NCI-H2196 (cell line): ENCODE measurements at regions not wholly inside any gene's neighbourhood (a gene's known extent, or its start where the extent isn't known, plus 50 kb on each side); places are given as distances from the start of the nearest gene placed in this dataset.

Source experiments
- DNase-seq: peaks from one replicate; lab custom pipeline; 2025; ENCODE audit not compliant: unreplicated experiment; lab: John Stamatoyannopoulos, UW

DNA sequence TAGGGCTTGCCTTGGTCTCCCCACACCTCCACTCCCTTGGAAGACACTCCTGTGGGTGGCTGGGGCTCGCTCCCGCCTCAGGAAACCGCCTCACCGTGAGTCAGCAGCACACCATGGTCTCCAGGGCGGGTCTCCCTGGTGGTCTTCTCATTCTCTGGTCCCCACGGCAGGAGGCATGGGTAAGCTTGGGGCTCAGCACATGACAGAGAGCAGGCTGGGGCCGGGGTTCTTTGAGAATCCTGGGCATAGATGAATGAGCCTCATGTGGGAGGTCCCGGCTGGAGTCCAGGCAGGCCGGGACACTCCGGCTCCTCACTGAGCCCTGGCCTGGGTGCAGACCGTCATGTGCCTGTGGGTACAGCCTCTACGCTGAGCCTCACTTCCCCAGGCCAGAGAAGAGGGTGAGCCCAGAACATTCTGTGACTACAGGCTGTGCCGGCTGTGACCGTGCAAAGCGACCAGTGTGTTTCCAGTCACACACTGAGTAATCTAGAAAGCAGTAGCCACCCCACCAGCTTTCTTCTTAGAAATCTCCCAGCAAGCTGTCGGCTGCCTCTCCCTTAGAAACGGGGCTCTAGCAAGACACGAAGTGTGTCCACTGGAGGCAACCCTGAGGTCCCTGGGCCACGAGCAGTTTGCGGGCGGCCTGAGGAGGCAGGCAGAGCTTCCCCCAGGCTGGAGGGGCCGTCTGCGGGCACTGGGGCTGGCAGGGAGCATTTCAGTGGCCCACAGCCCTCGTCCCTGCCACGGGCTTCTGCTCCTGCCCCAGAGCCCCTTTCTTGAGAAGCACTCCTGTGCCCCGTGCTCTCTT lies 93.1 kb downstream of the RHOB start:
- no peak for DNase-seq

DNA sequence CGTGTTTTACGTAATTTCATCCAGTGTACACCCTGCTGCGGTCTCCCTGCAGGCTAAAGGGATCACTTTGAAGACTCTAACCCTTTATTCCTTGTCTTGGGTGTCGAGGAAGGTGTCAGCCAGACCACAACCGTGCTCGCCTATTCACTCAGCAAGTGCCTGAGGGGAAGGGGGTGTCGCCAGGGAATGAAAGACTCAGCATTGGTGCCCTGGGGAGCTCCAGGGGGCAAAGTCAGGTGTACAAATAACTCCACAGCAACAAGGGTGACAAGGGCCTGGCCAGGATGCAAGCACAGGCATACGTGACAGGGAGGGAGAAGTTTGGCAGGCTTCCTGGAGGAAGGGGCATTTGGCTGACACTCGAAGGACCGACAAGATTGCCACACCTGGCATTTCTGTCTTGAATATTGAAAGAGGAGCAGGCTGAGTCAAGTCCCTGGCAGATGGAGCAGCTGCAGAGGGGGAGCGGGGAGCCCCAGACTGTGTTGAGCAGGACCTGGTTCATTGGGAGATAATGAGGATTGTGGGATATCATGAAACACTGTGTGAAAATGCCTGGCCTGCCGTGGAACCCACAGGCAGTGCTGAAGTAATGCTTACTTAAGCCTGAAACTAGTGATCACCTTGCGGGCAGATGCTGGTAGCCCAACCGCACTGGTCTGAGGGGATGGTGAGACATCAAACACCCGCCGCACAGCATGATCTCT lies 93.9 kb downstream of the RHOB start:
- no peak for DNase-seq

DNA sequence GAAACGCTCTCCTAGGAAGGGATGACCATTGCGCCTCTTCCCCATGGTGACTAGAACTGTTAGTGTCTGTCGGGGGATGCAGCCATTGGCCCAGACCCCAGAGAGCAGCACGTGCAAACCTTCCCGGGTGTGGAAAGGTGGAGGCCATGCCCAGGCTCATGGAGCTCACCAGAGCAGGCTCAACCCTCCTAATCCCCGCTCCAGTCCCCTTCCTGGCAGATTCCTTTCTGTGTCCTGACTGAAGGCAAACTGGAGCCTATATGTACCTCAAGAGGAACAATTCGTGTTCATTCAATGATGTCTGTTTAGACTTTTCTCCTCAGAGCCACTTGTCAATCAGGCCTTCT lies 94.4 kb downstream of the RHOB start:
- DNase-seq, result no peak

DNA sequence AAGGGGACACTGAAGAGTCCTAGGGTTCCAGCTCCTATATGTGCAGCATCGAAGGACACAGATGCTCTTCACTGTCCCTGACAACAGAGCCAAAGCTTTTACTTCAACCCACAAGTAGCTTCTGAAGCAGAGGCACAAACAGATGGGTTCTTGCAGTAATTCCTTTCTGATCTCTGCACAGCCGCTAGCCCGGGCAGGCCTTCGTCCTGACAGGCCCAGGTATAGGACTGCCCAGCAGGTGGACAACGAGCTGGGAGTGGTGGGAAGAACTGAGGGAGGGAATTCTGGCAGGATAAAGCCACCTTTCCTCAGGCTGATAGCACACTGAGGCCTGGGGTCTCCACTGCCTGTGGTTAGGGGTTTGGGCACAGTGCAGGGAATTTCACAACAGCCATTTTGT lies 94.8 kb downstream of the RHOB start:
- no peak for DNase-seq

DNA sequence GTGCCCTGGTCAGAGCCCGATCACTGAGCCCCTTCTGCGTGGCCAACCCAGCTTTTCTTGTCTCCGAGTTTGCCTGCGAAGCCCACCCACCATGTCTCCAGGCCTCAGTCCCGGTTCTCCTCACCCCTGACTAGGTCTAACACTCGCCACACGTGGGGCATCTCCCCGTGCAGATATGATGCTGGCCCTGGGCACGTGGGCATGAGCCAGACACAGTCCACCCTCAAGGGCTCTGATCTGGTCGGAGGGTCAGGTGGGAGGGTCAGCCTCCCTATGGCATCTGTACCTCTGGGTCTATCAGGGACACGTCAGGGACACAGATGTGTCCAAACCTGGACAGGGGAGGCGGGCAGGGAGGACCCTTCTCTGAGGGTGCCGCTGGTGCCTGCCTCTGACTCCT lies 95.4 kb downstream of the RHOB start:
- no peak for DNase-seq

DNA sequence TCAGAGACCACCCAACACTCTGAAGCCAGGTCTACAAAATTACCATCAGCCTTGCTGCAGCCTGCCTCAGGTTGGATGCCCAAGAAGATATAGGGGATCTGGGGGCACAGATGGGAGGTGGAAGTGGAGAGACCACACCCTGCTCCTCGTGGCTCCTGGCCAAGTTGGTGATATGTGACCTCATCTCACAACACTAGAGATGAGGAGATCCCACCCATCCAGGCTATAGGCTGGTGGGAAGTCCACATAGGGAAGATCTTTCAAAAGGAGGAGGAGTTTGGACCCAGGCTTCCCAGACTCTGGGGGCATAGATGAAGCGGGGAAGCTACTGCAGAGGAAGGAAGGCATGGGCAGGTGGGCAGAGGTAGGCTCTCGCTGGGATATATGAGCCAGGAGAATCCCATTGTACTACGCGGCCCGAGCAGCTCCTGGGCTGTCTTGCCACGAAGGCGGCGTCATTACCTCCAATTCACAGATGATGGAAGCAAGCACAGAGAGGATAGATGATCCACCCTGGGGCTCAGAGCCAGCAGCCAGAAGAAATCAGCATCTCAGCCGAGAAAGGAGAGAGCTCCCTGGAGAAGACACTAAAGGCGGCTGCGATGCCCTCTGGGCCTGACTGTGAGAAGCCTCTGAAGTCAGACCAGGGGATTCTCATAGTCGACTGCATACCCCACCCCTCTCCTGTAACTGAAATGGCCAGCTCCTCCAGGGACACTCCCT lies 96.0 kb downstream of the RHOB start:
- no peak for DNase-seq

DNA sequence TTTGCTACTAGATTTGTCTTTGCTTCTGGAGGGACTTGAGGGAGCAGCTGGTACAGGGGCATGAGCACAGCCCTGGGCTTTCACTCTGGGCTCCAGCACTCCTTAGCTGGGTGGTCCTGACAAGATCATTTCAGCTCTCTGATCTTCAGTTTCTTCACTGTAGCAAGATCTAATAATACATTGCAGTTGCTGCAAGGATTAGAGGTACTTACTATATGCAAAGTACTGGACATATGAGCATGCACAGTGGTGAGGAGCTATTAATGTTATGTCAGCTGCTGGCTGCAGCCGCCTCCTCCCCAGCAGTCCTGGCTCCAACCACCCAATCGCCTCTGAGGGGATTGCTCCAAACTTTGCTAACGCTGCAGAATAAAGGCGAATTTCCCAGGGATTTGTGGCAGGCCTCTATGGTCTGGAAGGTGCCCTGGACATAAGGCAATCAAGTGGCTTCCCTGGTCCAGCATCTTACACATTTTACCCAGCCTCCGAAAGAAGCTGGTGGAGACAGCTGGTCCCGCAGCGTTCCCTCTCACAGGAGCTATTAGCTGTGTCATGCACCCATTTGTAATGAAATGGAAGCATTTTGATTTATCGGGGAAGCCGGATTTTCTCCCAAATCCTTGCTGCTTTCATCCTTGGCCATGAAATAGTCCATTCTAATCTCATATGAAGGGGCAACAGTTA lies 96.7 kb downstream of the RHOB start:
- no peak for DNase-seq

DNA sequence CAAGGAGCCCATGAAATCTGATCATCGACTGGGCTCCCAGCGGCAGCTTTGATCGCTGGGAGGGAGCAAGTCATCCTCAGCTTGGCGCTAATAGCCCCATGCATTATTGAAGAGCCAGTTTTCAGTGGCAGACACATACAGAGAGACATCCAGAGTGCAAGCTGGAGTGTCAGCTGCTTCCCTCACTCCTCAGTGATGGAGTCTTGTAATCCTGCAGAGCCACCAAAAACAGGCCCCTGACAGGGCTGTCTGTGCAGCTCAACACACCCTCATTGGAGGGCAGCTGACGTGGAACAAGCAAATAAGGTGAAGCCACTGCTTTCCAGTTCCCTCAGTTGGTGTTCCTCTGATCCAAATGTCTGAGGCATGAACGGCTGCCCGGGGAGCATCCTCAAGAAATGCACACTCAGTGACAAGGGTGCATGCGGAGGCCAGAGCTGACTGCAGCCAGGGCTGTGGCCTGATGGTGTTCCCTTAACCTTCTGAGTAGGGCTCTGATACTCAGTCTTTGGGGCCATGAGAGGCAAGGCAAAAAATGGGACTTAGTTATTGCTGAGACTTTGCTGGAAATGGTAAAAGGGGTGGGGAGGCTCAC lies 97.4 kb downstream of the RHOB start:
- DNase-seq, result no peak

DNA sequence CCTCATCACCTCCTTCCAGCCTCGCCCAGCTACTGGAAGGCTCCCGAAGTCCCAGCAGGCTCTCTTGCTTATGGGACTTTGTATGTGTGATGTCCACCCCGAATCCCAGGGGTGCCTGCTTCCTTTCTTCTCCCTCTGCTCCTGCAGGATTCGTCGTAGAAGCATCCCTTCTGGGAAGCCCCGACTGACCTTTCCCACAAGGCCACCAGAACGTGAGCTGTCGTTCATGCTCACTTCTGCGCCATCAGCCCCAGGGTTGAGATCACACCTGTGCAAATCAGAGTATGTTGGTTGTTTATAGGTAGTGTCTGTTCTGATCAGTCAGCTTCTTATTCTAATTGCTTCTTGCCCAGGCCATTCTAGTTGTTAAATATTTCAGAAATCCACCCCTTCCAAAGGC lies 101.8 kb downstream of the HS1BP3 start:
- no peak for DNase-seq

DNA sequence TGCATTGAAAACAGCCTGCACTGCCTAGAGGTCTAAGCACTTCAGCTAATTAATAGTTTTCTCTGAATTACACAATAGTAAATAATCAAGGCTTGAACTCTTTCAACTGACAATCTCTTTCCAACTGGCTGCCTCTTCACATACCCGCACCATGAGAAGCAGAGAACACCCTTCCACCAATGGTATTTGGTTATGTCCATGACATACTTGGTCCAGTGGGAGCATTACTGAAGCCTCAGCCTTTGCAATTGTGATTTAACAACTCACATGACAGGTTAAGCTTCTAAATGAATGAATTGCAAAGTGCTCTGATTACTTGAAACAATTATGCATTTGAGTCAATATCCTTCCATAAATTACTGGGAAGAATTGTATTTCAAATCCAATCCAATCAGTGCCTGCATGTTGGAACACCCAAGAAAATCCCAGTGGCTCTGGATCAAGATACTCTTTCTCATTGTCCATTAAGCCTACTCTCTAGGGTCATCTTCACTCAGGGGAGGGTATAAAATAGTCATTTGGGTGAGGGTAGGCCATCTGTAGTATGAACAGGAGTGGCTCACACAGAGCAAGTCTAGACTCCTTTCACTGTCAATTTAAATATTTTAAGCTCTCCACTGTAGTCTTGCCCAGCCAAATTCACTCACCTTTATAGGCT lies 101.1 kb downstream of the HS1BP3 start:
- DNase-seq, result no peak

DNA sequence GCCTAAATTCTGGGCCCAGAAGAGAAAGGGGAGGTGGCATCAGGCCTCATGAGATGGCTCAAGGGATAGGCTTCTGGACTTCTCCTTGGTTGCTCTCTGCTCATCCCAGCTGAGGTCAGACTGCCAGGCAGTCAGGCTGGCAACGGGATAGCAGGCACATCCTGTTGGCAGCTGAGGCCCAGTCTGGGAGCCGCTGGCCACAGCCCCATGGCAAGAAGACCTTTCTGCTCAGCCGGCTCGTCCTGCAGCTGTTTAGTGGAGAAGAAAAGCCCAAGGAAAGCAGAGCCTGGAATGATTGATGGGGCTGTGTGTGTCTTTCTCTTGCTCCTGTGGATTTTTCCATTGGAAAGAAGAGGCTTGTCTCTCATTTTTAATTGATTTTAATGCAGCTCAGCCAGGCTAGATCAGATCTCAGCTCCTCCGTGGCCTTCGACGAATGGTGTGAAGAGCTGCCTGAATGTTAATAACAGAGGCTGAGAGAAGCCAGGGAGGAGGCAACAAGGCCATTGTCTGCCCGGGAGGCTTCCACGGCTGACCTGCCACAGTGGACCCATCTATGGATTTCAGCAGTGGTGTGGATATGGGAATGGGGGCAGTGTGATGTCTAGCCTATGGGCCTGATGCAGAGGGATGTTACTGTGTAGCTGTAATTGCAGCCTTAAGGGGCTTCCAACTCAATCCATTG lies 99.5 kb downstream of the HS1BP3 start:
- peak; percentile 40 for DNase-seq

DNA sequence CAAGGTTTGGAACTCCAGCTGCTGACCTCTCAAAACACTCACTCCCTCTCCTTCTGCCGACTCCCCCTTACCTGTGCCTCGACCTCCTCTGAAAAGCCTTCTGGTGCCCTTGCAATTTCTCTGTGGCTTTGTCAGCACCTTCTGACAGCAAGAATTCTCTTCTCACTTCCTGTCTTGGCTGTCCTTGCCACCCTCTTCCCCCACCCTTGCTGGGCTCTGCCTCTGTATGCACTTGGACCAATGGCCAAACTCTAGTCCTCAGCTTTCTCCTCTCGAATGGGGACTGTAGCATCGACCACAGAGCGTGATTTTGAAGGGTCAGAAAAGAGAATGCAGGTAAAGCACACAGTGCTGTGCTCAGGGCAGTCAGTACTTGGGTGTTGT lies 99.0 kb downstream of the HS1BP3 start:
- no peak for DNase-seq

DNA sequence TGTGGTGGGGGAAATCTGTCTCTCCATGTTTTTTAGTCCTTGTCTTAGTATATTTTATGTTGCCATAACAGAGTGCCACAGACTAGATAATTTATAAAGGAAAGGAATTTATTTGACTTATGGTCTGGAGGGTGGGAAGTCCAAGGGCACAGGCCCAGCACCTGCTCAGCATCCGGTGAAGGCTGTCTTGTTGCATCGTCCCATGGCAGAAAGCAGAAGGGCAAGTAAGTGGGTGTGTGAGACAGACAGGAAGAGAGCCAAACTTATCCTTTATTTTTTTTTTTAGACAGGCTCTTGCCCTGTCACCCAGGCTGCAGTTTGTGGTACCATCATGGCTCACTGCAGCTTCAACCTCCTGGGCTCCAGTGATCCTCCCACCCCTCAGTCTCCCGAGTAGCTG lies 98.1 kb downstream of the HS1BP3 start:
- no peak for DNase-seq

DNA sequence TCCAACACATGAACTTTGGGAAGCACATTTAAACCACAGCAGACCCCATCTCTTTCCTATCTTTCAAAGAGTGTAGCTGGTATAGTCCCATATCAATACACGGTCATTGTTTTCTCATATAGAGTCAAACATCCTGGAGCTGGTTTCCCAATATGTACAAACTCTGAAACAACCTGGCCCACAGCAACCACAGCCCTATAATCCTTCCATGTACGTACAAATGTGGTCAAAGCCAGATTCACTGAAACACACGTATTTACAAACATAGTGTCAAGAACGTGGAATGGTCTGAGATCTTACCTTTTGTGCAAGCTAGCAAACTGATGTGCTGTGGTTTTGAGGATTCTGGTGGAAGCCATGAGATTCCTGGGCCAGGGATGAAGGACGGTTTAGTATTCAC lies 97.3 kb downstream of the HS1BP3 start:
- no peak for DNase-seq

DNA sequence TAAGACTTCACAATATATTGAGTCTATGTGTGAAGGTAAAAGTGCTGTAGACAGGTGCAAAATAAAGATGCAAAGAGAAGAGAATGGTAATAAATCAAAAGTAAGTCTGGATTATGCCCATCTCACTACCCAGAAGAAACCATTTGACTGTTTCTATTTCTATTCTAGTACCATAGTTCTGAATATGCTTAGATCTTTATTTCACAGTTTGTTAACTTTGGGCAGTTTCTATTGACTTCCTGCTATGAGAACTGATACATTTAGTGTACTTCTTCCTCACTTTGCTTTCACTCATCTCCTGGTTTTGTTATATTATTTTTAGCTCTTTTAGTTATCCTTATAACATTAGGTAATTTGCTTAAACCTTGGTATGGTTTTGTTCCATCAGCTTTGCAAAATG lies 94.9 kb downstream of the HS1BP3 start:
- DNase-seq, result no peak

DNA sequence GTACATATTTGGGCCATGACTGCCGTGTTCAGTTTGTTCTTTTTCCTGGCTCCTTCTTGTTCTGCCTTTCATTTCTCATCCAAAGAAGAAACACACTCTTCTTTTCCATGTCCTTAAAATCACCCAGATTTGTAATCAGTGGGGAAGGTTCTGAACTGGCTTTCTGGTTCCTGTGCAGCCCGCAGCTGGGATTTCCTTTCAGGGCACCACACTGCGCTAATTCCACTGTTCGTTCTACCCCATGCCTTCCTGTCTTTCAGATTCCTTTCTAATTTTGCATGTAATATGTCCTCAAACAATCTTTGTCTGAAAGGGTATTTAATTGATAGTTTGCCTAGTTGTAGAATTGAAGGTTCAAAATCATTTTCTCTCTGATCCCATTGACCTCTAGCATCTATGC lies 94.1 kb downstream of the HS1BP3 start:
- no peak for DNase-seq

DNA sequence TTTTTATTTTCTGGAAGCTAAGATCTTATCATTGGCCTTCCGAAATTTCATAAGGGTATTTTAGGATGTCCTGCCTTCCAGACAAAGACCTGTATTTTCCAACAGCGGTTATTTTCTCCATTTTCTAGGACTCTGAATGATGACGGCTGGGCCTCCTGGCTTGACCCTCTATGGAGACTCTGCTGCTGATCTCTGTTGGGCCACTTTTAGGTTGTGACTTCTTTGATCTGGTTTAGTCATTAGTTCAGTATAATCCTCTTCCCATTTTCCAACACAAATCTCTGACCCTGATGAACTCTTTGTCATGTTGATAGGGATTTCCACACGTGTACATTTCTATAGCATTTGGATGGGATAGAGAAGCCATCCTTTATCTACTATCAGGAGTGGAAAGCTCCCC lies 93.7 kb downstream of the HS1BP3 start:
- no peak for DNase-seq

DNA sequence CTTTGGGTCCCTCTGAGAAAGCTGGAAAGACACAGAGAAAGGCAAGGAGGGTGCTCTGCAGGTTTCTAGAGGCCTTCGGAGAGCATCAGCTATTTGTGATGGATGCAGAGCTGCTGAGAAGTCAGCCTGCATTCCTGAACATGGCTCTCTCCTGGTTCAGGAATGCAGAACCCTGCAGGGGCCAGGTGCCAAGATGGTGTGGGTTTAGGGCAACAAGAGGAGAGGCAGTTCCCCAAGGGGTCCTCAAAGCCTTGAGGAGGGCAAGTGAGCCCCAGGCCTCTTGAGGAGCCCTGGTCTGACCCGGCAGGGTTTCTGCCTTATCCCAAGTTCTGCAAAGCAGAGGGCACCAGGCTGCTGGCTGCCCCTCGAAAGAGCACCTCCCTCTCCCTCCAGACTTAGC lies 93.3 kb downstream of the HS1BP3 start:
- no peak for DNase-seq

DNA sequence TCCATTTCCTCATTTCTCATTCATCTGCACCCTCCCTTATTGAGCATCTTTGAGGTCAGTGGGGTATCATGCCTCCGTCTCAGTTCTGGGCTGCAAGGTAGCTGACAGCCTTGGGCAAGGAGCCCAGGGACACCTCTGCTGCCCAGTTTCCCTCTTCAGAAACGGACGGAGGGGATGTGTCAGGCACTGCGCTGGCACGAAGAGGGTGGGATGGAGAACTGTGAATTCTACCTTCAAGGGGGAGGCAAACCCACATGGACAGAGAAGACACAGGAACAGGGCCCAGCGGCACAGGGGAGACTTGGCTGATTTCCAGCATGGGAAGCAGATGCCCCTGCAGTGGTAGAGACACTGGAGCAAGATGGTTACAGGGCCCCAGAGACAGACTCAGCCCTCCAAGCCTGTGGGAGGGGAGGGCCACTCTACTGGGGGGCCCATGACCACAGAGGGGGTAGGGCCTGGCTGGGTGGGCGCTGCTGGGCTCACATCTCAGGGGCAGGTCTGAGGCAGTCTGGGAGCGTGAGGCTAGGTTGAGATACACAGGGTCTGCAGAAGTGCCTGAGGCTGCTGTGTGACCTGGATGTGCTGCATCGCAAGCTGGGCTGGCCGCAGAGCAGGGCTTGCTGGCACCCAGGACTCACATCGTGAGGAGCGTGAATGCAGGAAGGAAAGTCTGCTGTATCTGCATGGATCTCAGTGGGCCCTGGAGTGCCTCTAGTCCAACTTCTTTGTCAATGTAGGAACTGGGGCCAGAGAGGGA lies 92.3 kb downstream of the HS1BP3 start:
- DNase-seq, result no peak
